Midbrain (tissue), 1 donor: ENCODE measurements at regions not wholly inside any gene's neighbourhood (a gene's known extent, or its start where the extent isn't known, plus 50 kb on each side); places are given as distances from the start of the nearest gene placed in this dataset.
"Not testable (repeated sequence)": the region's sequence is repeated elsewhere in the genome, so short reads cannot be mapped to it uniquely, and the experiment has no call there.

ENCODE experiments used
- DNase-seq: peaks from one replicate; lab custom pipeline; 2025; lab: John Stamatoyannopoulos, UW

DNA sequence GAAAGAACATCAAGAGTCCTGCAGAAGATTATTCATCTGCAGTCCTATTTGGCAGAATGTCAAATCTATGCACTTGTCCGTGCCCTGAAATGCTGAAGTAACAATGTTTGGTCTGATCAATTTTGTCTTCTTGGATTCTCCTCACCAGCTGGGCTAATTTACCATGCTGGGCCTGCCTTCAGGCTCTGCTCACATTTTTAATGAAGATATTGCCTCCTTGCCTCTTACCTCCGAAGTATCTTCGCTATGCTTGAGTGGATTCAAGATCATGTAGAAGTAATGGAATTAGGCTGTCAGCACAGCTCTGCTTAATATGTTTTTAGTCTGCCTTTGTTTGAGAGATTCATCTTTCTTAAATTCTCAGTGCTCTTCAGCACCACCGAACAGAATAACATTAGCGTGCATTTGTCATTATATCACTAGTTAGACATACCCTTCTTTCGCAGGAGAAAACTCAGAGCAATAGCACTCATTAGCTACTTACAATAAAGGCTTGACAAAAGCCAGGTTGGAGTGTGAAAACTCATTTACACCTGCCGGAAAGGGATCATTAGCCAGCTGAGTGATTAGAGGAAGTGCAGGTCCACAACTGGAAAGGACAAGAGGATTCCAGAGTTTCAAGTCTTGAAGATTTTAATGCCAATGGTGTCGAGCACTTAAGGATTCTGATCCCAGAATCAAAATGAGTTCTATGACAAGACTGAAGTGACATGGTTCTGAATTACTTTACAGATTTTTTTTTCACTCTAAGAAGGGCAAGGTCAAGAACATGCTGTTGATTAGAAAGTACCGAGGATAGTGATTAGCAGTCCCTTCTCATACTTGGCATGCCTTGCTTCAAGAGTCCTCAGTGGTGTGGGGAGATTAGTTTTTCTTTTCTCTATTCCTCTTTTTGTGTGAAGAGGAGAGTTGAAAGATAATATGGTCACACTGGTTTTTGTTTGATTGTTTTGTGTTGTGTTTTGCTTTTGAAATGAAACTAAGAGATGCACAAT lies 405.6 kb upstream of the TOM1L1 start:
- DNase-seq = no peak

DNA sequence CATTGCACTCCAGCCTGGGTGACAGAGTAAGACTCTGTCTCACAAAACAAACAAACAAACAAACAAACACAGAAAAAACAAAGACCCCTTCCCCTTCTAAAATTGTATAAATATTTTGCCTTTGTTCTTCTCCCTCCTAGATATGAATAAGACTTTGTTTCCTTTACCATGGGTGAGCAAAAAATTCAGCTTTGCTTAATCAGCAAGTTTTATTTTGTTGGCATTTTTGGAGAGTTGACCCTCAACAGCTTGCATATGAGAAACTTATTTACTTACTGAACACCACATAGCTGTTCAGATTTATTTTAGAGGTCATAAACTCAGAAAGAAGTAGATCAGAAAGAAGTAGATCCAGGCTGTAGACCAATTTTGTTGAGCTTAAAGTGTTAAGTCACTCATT lies 395.2 kb upstream of the TOM1L1 start:
- no peak for DNase-seq

- no peak for DNase-seq
Observed at GRCh38 chr17:54518706-54519105, 381.9 kb upstream of the TOM1L1 start.

- no peak for DNase-seq
Observed at GRCh38 chr17:54521137-54521536, 379.5 kb upstream of the TOM1L1 start.

- no peak for DNase-seq
Observed at GRCh38 chr17:54524501-54524900, 376.2 kb upstream of the TOM1L1 start.

DNA sequence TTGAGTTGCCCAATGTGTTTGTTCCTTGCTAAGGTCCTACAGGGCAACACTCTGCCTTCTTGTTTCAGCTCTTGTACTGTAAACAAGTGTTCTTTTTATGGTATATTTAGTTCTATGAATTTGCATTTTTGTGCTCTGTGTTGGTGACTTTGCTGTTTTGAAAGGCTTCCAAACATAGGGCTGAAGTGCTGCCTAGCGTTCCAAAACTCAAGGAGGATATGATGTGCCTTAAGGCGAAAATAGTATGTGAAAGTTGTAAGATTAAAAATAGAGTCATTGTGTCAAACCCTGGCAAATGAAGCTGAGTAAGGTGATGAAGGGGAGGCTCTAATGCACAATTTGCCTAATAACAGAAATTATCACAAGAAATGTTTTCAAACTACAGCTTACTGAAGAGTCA lies 372.7 kb upstream of the TOM1L1 start:
- DNase-seq = no peak

DNA sequence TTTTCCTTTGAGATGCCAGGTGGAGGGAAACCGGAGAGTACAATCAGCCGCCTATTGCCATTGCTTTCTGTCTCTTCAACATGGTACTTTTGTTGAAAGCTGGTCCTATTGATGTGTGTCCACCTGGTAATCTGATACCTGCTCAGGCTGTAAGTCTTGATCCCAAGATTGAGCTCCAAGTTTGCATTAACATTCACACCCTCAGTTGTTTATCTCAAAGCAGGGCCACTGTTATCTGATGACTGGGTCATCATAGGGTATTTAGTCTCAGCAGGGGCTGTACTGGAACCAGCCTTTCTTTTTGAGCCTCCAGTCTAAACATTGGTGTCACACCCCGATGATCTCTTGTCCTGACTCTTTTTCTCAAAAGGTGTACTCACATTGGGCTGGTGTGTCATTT lies 370.3 kb upstream of the TOM1L1 start:
- no peak for DNase-seq

DNA sequence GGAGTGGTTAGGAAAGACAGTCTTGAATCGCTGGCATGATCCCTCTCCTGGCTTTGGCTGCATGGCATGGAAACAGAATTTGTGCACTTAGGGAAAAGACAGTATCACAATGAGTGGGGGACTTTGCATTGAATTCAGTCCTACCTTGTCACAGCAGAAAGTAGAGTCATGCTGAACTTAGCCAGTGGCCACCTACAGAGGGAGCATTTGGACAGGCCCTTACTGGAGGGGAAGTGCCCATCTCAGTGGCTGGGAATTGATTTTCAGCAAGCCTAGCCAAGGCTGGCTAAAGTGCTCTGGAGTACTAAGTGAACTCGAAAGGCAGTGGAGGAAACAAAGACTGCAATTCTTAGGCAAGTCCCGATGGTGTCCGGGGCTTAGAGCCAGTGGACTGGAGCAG lies 364.3 kb upstream of the TOM1L1 start:
- DNase-seq = no peak

- DNase-seq = no peak
Observed at GRCh38 chr17:54537656-54538055, 363.0 kb upstream of the TOM1L1 start.

GRCh38 chr17:54544249-54544648 lies 356.4 kb upstream of the TOM1L1 start:
- DNase-seq = no peak

GRCh38 chr17:54559883-54560282 lies 340.8 kb upstream of the TOM1L1 start:
- no peak for DNase-seq

DNA sequence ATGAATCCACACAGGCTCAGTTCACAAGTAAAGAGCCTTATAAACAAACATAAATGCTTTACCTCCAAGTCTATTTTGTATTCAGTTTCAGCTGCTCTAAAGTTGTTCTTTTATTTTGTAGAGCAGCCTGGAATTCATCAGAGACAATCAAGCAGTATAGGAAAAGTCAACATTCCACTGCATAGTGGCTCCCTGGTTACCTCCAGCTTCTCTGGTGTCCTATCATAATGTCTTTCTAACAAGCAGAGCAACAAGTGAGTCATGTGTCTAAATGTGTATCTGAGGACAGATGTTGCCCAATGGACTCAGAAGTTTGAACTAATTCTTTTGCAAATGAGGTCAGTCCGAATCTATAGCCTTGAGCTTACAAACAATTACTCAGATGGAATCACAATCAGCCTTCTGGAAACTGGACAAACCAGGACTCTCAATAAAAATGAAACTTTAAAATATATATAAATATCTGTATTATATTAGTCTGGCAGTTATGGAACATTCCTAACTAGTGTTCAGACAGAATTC lies 292.0 kb upstream of the TOM1L1 start:
- DNase-seq = no peak

- DNase-seq = no peak
Observed at GRCh38 chr17:54620399-54620978, 280.2 kb upstream of the TOM1L1 start.

DNA sequence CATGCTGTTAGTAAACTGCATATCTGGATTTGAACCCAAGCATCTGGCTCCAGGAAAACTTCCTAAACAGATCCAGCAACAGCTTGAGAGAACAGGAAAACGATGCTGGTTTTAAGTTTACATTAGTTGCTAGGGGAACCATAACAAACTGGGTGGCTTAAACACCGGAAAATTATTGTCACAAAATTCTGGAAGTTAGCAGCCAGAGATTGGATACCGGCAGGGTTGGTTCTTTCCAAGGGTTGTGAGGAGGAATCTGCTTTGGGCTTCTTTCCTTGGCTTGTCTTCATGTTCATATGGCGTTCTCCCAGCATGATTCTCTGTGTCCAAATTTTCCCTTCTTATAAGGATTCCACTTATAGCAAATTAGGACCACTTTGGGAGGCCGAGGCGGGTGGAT lies 276.9 kb upstream of the TOM1L1 start:
- DNase-seq = no peak

DNA sequence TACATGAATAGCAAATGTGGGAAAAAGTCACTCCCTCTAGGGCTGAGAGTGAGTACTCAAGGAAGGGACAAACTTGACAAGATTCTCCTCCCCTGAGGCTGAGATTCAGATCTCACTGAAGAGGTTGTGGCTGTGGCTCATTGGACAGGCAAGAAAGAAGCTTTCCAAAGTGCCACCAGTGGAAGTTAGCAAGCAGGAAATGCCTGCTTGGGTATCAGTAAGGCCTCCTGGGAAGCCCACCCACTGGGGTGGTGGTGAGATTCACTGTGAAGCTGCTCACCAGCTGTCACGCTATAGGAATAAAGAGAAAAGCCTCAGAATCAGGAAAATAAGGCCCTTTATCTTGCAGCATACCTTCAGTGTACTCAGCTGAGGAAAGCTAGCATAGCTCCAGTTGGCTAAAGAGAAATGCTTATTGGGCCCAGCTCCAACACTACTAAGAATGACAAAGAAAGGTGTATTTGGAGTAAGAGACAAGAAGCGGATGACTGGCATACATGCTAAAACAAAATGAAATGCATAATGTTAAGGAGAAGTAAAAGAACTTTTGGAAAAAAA lies 274.4 kb upstream of the TOM1L1 start:
- no peak for DNase-seq

- DNase-seq = not testable (repeated sequence)
Observed at GRCh38 chr17:54639426-54639825, 261.2 kb upstream of the TOM1L1 start.

GRCh38 chr17:54662978-54663876 lies 237.4 kb upstream of the TOM1L1 start:
- no peak for DNase-seq

DNA sequence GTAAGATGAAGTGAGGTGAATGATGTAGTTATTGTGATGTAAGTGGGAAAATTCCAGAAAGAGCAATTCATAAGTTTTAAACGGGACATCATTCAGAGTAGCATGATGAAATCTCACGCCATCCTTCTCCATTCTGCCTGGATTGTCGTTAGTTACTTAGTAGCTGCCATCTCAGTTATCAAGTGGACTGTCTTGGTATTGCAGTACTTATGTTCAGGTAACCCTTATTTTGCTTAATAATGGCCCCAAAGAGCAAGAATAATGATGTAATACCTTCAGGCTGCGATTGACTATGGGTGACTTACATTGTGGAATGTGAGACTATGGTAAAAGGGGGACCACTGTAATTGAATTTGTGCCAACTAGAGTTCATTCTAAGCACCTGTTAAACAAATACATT lies 234.1 kb upstream of the TOM1L1 start:
- no peak for DNase-seq

GRCh38 chr17:54678158-54678557 lies 222.5 kb upstream of the TOM1L1 start:
- no peak for DNase-seq

- no peak for DNase-seq
Observed at GRCh38 chr17:54680410-54680809, 220.2 kb upstream of the TOM1L1 start.

- no peak for DNase-seq
Observed at GRCh38 chr17:54694287-54694887, 206.3 kb upstream of the TOM1L1 start.
